PC-3 (cell line): ENCODE measurements at regions not wholly inside any gene's neighbourhood (a gene's known extent, or its start where the extent isn't known, plus 50 kb on each side); places are given as distances from the start of the nearest gene placed in this dataset.

Experiments used
- EZH2 ChIP-seq: fragments of 300-600 bp; sonication (generic); IDR thresholded peaks from one replicate; pipeline ENCODE4 v1.6.1; 2017; ENCODE audit warnings: antibody characterized with exemption, mild to moderate bottlenecking, low read length; ENCODE audit not compliant: unreplicated experiment
- TF ChIP-seq, protein P1 (sequence below): fragments of 300-600 bp; sonication (generic); conservative IDR thresholded peaks from 2 replicates; pipeline ENCODE4 v1.5.1; 2017; ENCODE audit warnings: antibody characterized with exemption, low read depth, mild to moderate bottlenecking, low read length

DNA sequence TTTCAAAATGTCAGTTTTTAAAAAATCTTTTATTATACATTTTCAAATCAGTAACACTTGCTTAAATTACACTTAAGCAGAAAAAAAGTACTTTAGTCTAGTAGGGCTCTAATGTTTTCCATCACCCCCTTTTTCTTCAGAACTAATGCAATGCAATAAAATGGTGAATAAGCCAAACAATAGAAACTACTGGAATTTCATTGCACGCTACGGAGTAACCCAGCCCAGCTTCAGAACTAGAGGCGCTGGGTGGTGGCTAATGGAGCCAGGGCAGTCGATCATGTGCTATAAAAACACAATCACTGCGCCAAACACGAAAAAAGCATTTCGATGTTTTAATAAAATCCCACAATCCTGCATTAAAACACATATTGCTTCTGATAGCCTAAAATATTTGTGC is 59.9 kb upstream of the ODAD2 start:
- TF ChIP-seq EZH2, result no peak
- TF ChIP-seq, protein P1, sequence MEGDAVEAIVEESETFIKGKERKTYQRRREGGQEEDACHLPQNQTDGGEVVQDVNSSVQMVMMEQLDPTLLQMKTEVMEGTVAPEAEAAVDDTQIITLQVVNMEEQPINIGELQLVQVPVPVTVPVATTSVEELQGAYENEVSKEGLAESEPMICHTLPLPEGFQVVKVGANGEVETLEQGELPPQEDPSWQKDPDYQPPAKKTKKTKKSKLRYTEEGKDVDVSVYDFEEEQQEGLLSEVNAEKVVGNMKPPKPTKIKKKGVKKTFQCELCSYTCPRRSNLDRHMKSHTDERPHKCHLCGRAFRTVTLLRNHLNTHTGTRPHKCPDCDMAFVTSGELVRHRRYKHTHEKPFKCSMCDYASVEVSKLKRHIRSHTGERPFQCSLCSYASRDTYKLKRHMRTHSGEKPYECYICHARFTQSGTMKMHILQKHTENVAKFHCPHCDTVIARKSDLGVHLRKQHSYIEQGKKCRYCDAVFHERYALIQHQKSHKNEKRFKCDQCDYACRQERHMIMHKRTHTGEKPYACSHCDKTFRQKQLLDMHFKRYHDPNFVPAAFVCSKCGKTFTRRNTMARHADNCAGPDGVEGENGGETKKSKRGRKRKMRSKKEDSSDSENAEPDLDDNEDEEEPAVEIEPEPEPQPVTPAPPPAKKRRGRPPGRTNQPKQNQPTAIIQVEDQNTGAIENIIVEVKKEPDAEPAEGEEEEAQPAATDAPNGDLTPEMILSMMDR, result no peak
